GM12875 (cell line): ENCODE measurements at regions not wholly inside any gene's neighbourhood (a gene's known extent, or its start where the extent isn't known, plus 50 kb on each side); places are given as distances from the start of the nearest gene placed in this dataset.

Experiments
- H3K4me3 ChIP-seq: one replicate; pipeline ENCODE4 v1.5.1; 2011; ENCODE audit warnings: low read depth, low read length, control low read depth
- TF ChIP-seq, protein P1 (sequence below): IDR thresholded peaks from 2 replicates; pipeline ENCODE4 v1.5.1; 2011; ENCODE audit warnings: low read depth, mild to moderate bottlenecking, control low read depth, inconsistent platforms, low read length, moderate library complexity, borderline replicate concordance; ENCODE audit not compliant: insufficient read depth

DNA sequence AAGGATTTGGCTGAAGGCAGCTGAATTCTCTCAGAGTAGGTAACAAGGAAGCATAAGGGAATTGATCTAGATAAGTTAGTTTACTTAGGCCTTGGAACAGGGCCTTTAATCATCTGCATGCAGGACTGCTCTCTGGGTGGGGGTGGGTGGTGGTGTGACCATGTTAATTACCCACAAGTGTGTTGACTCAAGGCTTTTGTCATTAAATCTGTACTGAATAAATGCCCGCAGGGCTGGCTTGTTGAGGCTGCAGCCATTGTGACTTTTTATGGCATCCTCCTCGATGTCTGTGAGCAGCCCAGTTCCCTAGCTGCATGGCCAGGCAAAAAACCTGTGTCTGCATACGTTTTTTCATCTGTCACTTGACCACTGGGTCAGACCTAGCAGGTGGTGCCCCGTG, 63.5 kb upstream of the ASCC3 start:
- no peak overlapping the region for H3K4me3 ChIP-seq
- TF ChIP-seq, protein P1, sequence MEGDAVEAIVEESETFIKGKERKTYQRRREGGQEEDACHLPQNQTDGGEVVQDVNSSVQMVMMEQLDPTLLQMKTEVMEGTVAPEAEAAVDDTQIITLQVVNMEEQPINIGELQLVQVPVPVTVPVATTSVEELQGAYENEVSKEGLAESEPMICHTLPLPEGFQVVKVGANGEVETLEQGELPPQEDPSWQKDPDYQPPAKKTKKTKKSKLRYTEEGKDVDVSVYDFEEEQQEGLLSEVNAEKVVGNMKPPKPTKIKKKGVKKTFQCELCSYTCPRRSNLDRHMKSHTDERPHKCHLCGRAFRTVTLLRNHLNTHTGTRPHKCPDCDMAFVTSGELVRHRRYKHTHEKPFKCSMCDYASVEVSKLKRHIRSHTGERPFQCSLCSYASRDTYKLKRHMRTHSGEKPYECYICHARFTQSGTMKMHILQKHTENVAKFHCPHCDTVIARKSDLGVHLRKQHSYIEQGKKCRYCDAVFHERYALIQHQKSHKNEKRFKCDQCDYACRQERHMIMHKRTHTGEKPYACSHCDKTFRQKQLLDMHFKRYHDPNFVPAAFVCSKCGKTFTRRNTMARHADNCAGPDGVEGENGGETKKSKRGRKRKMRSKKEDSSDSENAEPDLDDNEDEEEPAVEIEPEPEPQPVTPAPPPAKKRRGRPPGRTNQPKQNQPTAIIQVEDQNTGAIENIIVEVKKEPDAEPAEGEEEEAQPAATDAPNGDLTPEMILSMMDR = no peak

- TF ChIP-seq, protein P1 = no peak
- no peak overlapping the region for H3K4me3 ChIP-seq
These were observed 65.0 kb upstream of the ASCC3 start for GRCh38 chr6:100946021-100946540.

DNA sequence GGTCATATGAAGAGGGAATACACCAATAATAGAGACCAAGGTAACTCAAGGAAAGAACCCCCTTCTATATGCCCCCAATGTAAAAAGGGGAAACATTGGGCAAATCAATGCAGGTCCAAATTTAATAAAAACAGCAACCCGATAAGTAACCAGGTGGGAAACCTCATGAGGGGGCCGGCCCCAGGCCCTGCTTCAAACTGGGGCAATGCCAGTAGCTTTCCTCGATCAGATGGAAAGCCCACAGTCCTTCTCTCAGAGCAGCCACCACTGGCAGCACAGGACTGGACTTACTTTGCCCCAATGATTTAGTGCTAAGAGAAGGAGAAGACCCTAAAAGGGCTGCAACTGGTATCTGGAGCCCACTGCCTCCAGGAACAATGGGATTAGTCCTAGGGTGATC, 65.6 kb upstream of the ASCC3 start:
- no peak overlapping the region for H3K4me3 ChIP-seq
- TF ChIP-seq, protein P1 = no peak

- no peak overlapping the region for H3K4me3 ChIP-seq
- TF ChIP-seq, protein P1 = no peak
These were observed 67.4 kb upstream of the ASCC3 start for GRCh38 chr6:100948381-100949133.

GRCh38 chr6:100952006-100952405, 70.9 kb upstream of the ASCC3 start:
- no peak overlapping the region for H3K4me3 ChIP-seq
- TF ChIP-seq, protein P1 = no peak

DNA sequence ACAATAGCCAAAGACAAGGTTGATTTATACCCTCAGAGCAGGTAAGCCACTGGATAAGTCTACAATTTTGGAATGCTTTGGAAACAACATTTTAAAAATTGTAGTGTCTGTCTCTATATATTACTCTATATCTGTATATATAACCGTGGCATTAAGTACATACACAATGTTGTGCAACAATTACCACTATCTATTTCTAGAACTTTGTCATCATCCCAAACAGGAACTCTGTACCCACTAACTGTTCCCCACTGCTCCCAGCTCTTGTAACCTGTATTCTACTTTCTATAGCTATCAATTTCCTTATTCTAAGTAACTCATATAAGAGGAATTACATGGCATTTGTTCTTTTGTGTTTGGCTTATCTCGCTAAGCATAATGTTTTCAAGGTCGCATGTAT, 78.2 kb upstream of the ASCC3 start:
- TF ChIP-seq, protein P1 = no peak

GRCh38 chr6:100962466-100962865, 81.3 kb upstream of the ASCC3 start:
- TF ChIP-seq, protein P1 = no peak
- H3K4me3 ChIP-seq = no peak overlapping the region

More for the DNA sequence above, 78.2 kb upstream of the ASCC3 start:
- H3K4me3 ChIP-seq = no peak overlapping the region
